Panc1 (cell line): ENCODE measurements at regions not wholly inside any gene's neighbourhood (a gene's known extent, or its start where the extent isn't known, plus 50 kb on each side); places are given as distances from the start of the nearest gene placed in this dataset.

Experiments used
- POLR2AphosphoS5 ChIP-seq: IDR thresholded peaks from 2 replicates; pipeline ENCODE4 v1.6.1; 2012; ENCODE audit warnings: mild to moderate bottlenecking, low read depth, low read length, moderate library complexity
- SIN3A ChIP-seq: IDR thresholded peaks from 2 replicates; pipeline ENCODE4 v1.6.1; 2012; ENCODE audit warnings: low read depth, mild to moderate bottlenecking, low read length, moderate library complexity, borderline replicate concordance; ENCODE audit not compliant: insufficient read depth
- TCF7L2 ChIP-seq: IDR thresholded peaks from 2 replicates; pipeline ENCODE4 v1.6.1; 2011; ENCODE audit warnings: mild to moderate bottlenecking, low read depth, low read length, inconsistent platforms
- TF ChIP-seq, protein P1 (sequence below): fragments of 450-650 bp; IDR thresholded peaks from 2 replicates; pipeline ENCODE4 v1.5.1; 2017; ENCODE audit warnings: mild to moderate bottlenecking
- TF ChIP-seq, protein P2 (sequence below), 2 experiments: IDR thresholded peaks; 2 replicates each; pipeline ENCODE4 v1.6.1; 2011 to 2012; ENCODE audit warnings: low read depth in 2 of 2, control low read depth in 1 of 2, low read length in 1 of 2, mild to moderate bottlenecking in 1 of 2, moderate library complexity in 1 of 2; ENCODE audit not compliant: insufficient read depth in 1 of 2

DNA sequence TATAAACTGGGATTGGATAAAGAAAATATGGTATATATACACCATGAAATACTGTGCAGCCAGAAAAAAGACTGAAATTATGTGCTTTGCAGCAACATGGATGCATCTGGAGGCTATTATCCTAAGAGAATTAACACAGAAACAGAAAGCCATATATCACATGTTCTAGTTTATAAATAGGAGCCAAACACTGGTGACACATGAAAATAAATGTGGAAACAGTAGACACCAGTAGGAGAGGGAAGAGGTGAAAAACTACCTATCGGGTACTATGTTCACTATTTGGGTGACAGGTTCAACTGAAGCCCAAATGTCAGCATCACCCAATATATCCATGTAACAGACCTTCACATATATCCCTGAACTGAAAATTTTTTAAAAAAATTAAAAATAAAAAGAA, 725.1 kb downstream of the C4orf33 start:
- TF ChIP-seq, protein P1, sequence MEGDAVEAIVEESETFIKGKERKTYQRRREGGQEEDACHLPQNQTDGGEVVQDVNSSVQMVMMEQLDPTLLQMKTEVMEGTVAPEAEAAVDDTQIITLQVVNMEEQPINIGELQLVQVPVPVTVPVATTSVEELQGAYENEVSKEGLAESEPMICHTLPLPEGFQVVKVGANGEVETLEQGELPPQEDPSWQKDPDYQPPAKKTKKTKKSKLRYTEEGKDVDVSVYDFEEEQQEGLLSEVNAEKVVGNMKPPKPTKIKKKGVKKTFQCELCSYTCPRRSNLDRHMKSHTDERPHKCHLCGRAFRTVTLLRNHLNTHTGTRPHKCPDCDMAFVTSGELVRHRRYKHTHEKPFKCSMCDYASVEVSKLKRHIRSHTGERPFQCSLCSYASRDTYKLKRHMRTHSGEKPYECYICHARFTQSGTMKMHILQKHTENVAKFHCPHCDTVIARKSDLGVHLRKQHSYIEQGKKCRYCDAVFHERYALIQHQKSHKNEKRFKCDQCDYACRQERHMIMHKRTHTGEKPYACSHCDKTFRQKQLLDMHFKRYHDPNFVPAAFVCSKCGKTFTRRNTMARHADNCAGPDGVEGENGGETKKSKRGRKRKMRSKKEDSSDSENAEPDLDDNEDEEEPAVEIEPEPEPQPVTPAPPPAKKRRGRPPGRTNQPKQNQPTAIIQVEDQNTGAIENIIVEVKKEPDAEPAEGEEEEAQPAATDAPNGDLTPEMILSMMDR, result no peak
- TF ChIP-seq POLR2AphosphoS5, result no peak
- TF ChIP-seq TCF7L2, result no peak
- TF ChIP-seq, protein P2, sequence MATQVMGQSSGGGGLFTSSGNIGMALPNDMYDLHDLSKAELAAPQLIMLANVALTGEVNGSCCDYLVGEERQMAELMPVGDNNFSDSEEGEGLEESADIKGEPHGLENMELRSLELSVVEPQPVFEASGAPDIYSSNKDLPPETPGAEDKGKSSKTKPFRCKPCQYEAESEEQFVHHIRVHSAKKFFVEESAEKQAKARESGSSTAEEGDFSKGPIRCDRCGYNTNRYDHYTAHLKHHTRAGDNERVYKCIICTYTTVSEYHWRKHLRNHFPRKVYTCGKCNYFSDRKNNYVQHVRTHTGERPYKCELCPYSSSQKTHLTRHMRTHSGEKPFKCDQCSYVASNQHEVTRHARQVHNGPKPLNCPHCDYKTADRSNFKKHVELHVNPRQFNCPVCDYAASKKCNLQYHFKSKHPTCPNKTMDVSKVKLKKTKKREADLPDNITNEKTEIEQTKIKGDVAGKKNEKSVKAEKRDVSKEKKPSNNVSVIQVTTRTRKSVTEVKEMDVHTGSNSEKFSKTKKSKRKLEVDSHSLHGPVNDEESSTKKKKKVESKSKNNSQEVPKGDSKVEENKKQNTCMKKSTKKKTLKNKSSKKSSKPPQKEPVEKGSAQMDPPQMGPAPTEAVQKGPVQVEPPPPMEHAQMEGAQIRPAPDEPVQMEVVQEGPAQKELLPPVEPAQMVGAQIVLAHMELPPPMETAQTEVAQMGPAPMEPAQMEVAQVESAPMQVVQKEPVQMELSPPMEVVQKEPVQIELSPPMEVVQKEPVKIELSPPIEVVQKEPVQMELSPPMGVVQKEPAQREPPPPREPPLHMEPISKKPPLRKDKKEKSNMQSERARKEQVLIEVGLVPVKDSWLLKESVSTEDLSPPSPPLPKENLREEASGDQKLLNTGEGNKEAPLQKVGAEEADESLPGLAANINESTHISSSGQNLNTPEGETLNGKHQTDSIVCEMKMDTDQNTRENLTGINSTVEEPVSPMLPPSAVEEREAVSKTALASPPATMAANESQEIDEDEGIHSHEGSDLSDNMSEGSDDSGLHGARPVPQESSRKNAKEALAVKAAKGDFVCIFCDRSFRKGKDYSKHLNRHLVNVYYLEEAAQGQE (IDR thresholded peaks at IDR 0.05; ENCODE audit: insufficient read depth in 1 of 2, low read depth in 2 of 2, low read length in 1 of 2), result no peak
- no peak for TF ChIP-seq SIN3A
